ENCODE measurements at regions not wholly inside any gene's neighbourhood (a gene's known extent, or its start where the extent isn't known, plus 50 kb on each side); places are given as distances from the start of the nearest gene placed in this dataset.
A peak's percentile ranks its signal among the peaks of the same experiment; 100 is the strongest.

DNA sequence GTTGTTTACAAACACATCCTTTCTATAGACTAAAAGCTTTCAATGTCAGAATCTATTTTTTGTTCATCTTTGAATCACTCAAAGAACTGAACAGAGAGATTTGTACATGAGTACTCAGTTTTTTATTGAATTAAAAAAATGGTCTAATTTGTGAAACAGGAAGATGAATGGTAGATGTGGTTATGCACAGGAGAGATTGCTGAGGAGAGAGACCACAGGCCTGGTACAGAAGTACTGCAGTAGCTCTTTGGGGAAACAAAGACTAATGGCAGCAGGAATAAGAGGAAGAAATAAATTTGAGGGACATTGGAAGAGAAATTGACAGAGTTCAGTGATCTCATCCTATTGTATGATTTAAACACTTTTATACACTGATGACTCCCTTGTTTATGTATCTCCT lies 222.0 kb upstream of the ARGLU1 start:
- H3K9me3 ChIP-seq = no peaks in the 10 kb centered on the region
- TF ChIP-seq, protein P1, sequence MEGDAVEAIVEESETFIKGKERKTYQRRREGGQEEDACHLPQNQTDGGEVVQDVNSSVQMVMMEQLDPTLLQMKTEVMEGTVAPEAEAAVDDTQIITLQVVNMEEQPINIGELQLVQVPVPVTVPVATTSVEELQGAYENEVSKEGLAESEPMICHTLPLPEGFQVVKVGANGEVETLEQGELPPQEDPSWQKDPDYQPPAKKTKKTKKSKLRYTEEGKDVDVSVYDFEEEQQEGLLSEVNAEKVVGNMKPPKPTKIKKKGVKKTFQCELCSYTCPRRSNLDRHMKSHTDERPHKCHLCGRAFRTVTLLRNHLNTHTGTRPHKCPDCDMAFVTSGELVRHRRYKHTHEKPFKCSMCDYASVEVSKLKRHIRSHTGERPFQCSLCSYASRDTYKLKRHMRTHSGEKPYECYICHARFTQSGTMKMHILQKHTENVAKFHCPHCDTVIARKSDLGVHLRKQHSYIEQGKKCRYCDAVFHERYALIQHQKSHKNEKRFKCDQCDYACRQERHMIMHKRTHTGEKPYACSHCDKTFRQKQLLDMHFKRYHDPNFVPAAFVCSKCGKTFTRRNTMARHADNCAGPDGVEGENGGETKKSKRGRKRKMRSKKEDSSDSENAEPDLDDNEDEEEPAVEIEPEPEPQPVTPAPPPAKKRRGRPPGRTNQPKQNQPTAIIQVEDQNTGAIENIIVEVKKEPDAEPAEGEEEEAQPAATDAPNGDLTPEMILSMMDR (IDR thresholded peaks at IDR 0.05) = no peak
- no peak for TF ChIP-seq POLR2A (IDR thresholded peaks at IDR 0.05)
- no peak for ATAC-seq
- no peak overlapping the region for H3K4me3 ChIP-seq
- no peaks in the 10 kb centered on the region for H3K27me3 ChIP-seq
- no peaks in the 10 kb centered on the region for H3K36me3 ChIP-seq
- intact Hi-C loops (cut with DNase I) = no loop called here
- no peaks in the 10 kb centered on the region for H3K4me1 ChIP-seq
- DNase-seq = no peak
- no peak overlapping the region for H3K27ac ChIP-seq

- TF ChIP-seq, protein P1 (IDR thresholded peaks at IDR 0.05) = no peak
- no peak for TF ChIP-seq POLR2A (IDR thresholded peaks at IDR 0.05)
- ATAC-seq = peak; percentile 33 to 73 (median 40)
- H3K27me3 ChIP-seq = no peaks in the 10 kb centered on the region
- H3K4me3 ChIP-seq = no peak overlapping the region
- H3K27ac ChIP-seq = no peak overlapping the region
- intact Hi-C loops (cut with DNase I) = no loop called here
- H3K9me3 ChIP-seq = no peaks in the 10 kb centered on the region
- no peaks in the 10 kb centered on the region for H3K4me1 ChIP-seq
- no peaks in the 10 kb centered on the region for H3K36me3 ChIP-seq
- 10% methylated on average over 4 of the region's 5 CpGs for WGBS (ENCODE audit: insufficient coverage, low coverage, low lambda C conversion rate, missing lambda C conversion rate)
- no peak for DNase-seq
These were observed 218.1 kb upstream of the ARGLU1 start for GRCh38 chr13:106786006-106786563.

- Histone ChIP-seq H3K27me3 (no peaks in the 10 kb centered on the region), H3K4me3 (no peak overlapping the region), H3K36me3 (no peaks in the 10 kb centered on the region), H3K27ac (no peak overlapping the region), H3K9me3 (no peaks in the 10 kb centered on the region), H3K4me1 (no peaks in the 10 kb centered on the region)
- intact Hi-C loops (cut with DNase I) = no loop called here
- TF ChIP-seq, protein P1 (IDR thresholded peaks at IDR 0.05) = no peak
- no peak for TF ChIP-seq POLR2A (IDR thresholded peaks at IDR 0.05)
- ATAC-seq = no peak
- no peak for DNase-seq
- 82% methylated on average over 1 of the region's 1 CpG for WGBS (ENCODE audit: insufficient coverage, low coverage, low lambda C conversion rate, missing lambda C conversion rate)
These were observed 206.7 kb upstream of the ARGLU1 start for GRCh38 chr13:106774621-106775020.

- ATAC-seq (no peak), DNase-seq (no peak)
- Histone ChIP-seq H3K4me1 (no peaks in the 10 kb centered on the region), H3K9me3 (no peaks in the 10 kb centered on the region), H3K36me3 (no peaks in the 10 kb centered on the region), H3K4me3 (no peak overlapping the region), H3K27me3 (no peaks in the 10 kb centered on the region), H3K27ac (no peak overlapping the region)
- intact Hi-C loops (cut with DNase I) = no loop called here
- TF ChIP-seq, protein P1 (IDR thresholded peaks at IDR 0.05) = no peak
- TF ChIP-seq POLR2A (IDR thresholded peaks at IDR 0.05) = no peak
- 37% methylated on average over 6 of the region's 6 CpGs for WGBS (ENCODE audit: insufficient coverage, low coverage, low lambda C conversion rate, missing lambda C conversion rate)
These were observed 204.2 kb upstream of the ARGLU1 start for GRCh38 chr13:106772006-106772601.
